SK-N-SH (cell line): ENCODE measurements at regions not wholly inside any gene's neighbourhood (a gene's known extent, or its start where the extent isn't known, plus 50 kb on each side); places are given as distances from the start of the nearest gene placed in this dataset.

ENCODE experiments used
- CTCF ChIP-seq: fragments of 200-600 bp; sonication (generic); IDR thresholded peaks from 2 replicates; pipeline ENCODE4 v1.6.1; 2017; ENCODE audit warnings: antibody characterized with exemption, mild to moderate bottlenecking, moderate library complexity
- MXI1 ChIP-seq: IDR thresholded peaks from 2 replicates; pipeline ENCODE4 v1.6.1; 2012; ENCODE audit warnings: mild to moderate bottlenecking, low read depth, low read length, improper control_type of control experiment
- PBX3 ChIP-seq: IDR thresholded peaks from 2 replicates; pipeline ENCODE4; 2012
- POLR2AphosphoS5 ChIP-seq: IDR thresholded peaks from 2 replicates; pipeline ENCODE4 v1.6.1; 2012; ENCODE audit warnings: low read depth, low read length
- REST ChIP-seq: IDR thresholded peaks from 2 replicates; pipeline ENCODE4 v1.6.1; 2012; ENCODE audit warnings: mild to moderate bottlenecking, low read depth, low read length, moderate library complexity
- TCF12 ChIP-seq: IDR thresholded peaks from 2 replicates; pipeline ENCODE4 v1.4.0; 2012
- TEAD4 ChIP-seq: IDR thresholded peaks from 2 replicates; pipeline ENCODE4 v1.4.0; 2012; ENCODE audit warnings: mild to moderate bottlenecking, borderline replicate concordance; ENCODE audit not compliant: insufficient read depth
- USF2 ChIP-seq: fragments of 150-350 bp; IDR thresholded peaks from 2 replicates; pipeline ENCODE4 v1.6.1; 2017; ENCODE audit warnings: antibody characterized with exemption, low read length, low read depth, borderline replicate concordance
- ZBTB33 ChIP-seq: IDR thresholded peaks from 2 replicates; pipeline ENCODE4 v1.4.0; 2012; ENCODE audit warnings: low read depth, borderline replicate concordance

GRCh38 chr1:178664278-178664677, 60.8 kb upstream of the RALGPS2 start:
- TF ChIP-seq TEAD4 (no peak), REST (no peak), CTCF (no peak), ZBTB33 (no peak), MXI1 (no peak), POLR2AphosphoS5 (no peak), PBX3 (no peak), TCF12 (no peak), USF2 (no peak)
